ENCODE measurements at regions not wholly inside any gene's neighbourhood (a gene's known extent, or its start where the extent isn't known, plus 50 kb on each side); places are given as distances from the start of the nearest gene placed in this dataset.

DNA sequence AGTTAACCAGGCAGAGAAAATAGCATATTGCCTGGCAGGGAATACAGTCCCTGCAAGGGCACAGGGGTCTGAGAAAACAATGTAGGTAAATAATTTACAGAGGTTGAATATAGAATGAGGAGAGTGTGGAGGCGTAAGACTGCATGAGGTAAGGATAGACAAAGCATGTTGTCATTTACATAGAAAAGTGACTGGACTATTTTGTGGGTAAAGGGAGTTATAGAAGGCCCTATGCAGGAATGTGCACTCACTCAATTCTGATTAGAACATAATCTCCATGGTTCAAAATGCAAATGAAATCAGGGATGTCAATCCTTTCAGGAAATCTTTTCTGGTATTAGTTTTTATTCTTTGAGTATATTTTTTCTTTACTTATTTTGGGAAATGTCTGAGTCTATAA is 285.7 kb upstream of the SALL1 start:
- TF ChIP-seq TAF1 (IDR thresholded peaks at IDR 0.05; ENCODE audit: low read depth) (no peak), TEAD4 (IDR thresholded peaks at IDR 0.05) (no peak), YY1 (IDR thresholded peaks at IDR 0.05; ENCODE audit: low read depth) (no peak), RAD21 (IDR thresholded peaks at IDR 0.05; ENCODE audit: low read depth) (no peak), CREB1 (IDR thresholded peaks at IDR 0.05; ENCODE audit: low read depth) (no peak), EGR1 (IDR thresholded peaks at IDR 0.05) (no peak)
- TF ChIP-seq, protein P1, sequence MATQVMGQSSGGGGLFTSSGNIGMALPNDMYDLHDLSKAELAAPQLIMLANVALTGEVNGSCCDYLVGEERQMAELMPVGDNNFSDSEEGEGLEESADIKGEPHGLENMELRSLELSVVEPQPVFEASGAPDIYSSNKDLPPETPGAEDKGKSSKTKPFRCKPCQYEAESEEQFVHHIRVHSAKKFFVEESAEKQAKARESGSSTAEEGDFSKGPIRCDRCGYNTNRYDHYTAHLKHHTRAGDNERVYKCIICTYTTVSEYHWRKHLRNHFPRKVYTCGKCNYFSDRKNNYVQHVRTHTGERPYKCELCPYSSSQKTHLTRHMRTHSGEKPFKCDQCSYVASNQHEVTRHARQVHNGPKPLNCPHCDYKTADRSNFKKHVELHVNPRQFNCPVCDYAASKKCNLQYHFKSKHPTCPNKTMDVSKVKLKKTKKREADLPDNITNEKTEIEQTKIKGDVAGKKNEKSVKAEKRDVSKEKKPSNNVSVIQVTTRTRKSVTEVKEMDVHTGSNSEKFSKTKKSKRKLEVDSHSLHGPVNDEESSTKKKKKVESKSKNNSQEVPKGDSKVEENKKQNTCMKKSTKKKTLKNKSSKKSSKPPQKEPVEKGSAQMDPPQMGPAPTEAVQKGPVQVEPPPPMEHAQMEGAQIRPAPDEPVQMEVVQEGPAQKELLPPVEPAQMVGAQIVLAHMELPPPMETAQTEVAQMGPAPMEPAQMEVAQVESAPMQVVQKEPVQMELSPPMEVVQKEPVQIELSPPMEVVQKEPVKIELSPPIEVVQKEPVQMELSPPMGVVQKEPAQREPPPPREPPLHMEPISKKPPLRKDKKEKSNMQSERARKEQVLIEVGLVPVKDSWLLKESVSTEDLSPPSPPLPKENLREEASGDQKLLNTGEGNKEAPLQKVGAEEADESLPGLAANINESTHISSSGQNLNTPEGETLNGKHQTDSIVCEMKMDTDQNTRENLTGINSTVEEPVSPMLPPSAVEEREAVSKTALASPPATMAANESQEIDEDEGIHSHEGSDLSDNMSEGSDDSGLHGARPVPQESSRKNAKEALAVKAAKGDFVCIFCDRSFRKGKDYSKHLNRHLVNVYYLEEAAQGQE (IDR thresholded peaks at IDR 0.05; ENCODE audit: low read depth): no peak
- TF ChIP-seq, protein P2, sequence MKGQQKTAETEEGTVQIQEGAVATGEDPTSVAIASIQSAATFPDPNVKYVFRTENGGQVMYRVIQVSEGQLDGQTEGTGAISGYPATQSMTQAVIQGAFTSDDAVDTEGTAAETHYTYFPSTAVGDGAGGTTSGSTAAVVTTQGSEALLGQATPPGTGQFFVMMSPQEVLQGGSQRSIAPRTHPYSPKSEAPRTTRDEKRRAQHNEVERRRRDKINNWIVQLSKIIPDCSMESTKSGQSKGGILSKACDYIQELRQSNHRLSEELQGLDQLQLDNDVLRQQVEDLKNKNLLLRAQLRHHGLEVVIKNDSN (IDR thresholded peaks at IDR 0.05): no peak
